ENCODE measurements at regions not wholly inside any gene's neighbourhood (a gene's known extent, or its start where the extent isn't known, plus 50 kb on each side); places are given as distances from the start of the nearest gene placed in this dataset.

GRCh38 chr12:25734529-25735180 is 181.6 kb upstream of the LMNTD1 start:
- Histone ChIP-seq H3K9me3 (ENCODE audit: control insufficient read depth, insufficient read depth, low read depth, low read length) (no peaks in the 10 kb centered on the region), H3K36me3 (ENCODE audit: control insufficient read depth, insufficient read depth, low read length) (no peaks in the 10 kb centered on the region), H4K20me1 (ENCODE audit: control insufficient read depth, extremely low read depth, insufficient read depth, low read length) (no peaks in the 10 kb centered on the region), H3K4me1 (ENCODE audit: control insufficient read depth, extremely low read depth, insufficient read depth, low read length) (no peaks in the 10 kb centered on the region), H2AFZ (ENCODE audit: low read length) (no peak overlapping the region), H3K27me3 (ENCODE audit: control insufficient read depth, insufficient read depth, low read length) (no peaks in the 10 kb centered on the region), H3K9ac (ENCODE audit: insufficient read depth, low read length) (no peak overlapping the region), H3K27ac (ENCODE audit: insufficient read depth, low read length) (no peak overlapping the region), H3K4me2 (ENCODE audit: extremely low read depth, insufficient read depth, low read length) (no peak overlapping the region), H3K4me3 (replicated peaks in 1 of 4; ENCODE audit: control extremely low read depth in 1 of 4, insufficient read depth in 1 of 4, low read depth in 3 of 4, low read length in 4 of 4) (no peak overlapping the region), H3K79me2 (ENCODE audit: control insufficient read depth, insufficient read depth, low read length) (no peaks in the 10 kb centered on the region)
- DNase-seq (ENCODE audit: low read depth in 2 of 2), result no peak
- TF ChIP-seq CTCF (conservative IDR thresholded peaks at IDR 0.05 in 1 of 2, IDR thresholded peaks at IDR 0.05 in 1 of 2; ENCODE audit: low read depth in 1 of 2, low read length in 2 of 2), result no peak
- TF ChIP-seq EZH2 (IDR thresholded peaks at IDR 0.05; ENCODE audit: low read length, missing control alignments), result no peak

- H3K36me3 ChIP-seq (ENCODE audit: control insufficient read depth, insufficient read depth, low read length), result no peaks in the 10 kb centered on the region
- H3K4me3 ChIP-seq (replicated peaks in 1 of 4; ENCODE audit: control extremely low read depth in 1 of 4, insufficient read depth in 1 of 4, low read depth in 3 of 4, low read length in 4 of 4), result no peak overlapping the region
- no peaks in the 10 kb centered on the region for H3K9me3 ChIP-seq (ENCODE audit: control insufficient read depth, insufficient read depth, low read depth, low read length)
- no peaks in the 10 kb centered on the region for H3K79me2 ChIP-seq (ENCODE audit: control insufficient read depth, insufficient read depth, low read length)
- H3K27me3 ChIP-seq (ENCODE audit: control insufficient read depth, insufficient read depth, low read length), result no peaks in the 10 kb centered on the region
- H3K27ac ChIP-seq (ENCODE audit: insufficient read depth, low read length), result no peak overlapping the region
- no peak for DNase-seq (ENCODE audit: low read depth in 2 of 2)
- no peak overlapping the region for H2AFZ ChIP-seq (ENCODE audit: low read length)
- no peak overlapping the region for H3K4me2 ChIP-seq (ENCODE audit: extremely low read depth, insufficient read depth, low read length)
- H4K20me1 ChIP-seq (ENCODE audit: control insufficient read depth, extremely low read depth, insufficient read depth, low read length), result no peaks in the 10 kb centered on the region
- H3K9ac ChIP-seq (ENCODE audit: insufficient read depth, low read length), result no peak overlapping the region
- H3K4me1 ChIP-seq (ENCODE audit: control insufficient read depth, extremely low read depth, insufficient read depth, low read length), result no peaks in the 10 kb centered on the region
- TF ChIP-seq EZH2 (IDR thresholded peaks at IDR 0.05; ENCODE audit: low read length, missing control alignments) (no peak), CTCF (conservative IDR thresholded peaks at IDR 0.05 in 1 of 2, IDR thresholded peaks at IDR 0.05 in 1 of 2; ENCODE audit: low read depth in 1 of 2, low read length in 2 of 2) (no peak)
Measured at GRCh38 chr12:25740617-25741016, 187.5 kb upstream of the LMNTD1 start.

- Histone ChIP-seq H3K4me2 (ENCODE audit: extremely low read depth, insufficient read depth, low read length) (no peak overlapping the region), H4K20me1 (ENCODE audit: control insufficient read depth, extremely low read depth, insufficient read depth, low read length) (no peaks in the 10 kb centered on the region)
Measured at GRCh38 chr12:25741917-25742316, 188.8 kb upstream of the LMNTD1 start.

More at GRCh38 chr12:25741917-25742316, 188.8 kb upstream of the LMNTD1 start:
- no peaks in the 10 kb centered on the region for H3K36me3 ChIP-seq (ENCODE audit: control insufficient read depth, insufficient read depth, low read length)
- no peak overlapping the region for H2AFZ ChIP-seq (ENCODE audit: low read length)
- no peak overlapping the region for H3K9ac ChIP-seq (ENCODE audit: insufficient read depth, low read length)
- no peak for DNase-seq (ENCODE audit: low read depth in 2 of 2)
- no peak overlapping the region for H3K4me3 ChIP-seq (replicated peaks in 1 of 4; ENCODE audit: control extremely low read depth in 1 of 4, insufficient read depth in 1 of 4, low read depth in 3 of 4, low read length in 4 of 4)
- no peak overlapping the region for H3K27ac ChIP-seq (ENCODE audit: insufficient read depth, low read length)
- no peaks in the 10 kb centered on the region for H3K4me1 ChIP-seq (ENCODE audit: control insufficient read depth, extremely low read depth, insufficient read depth, low read length)
- no peaks in the 10 kb centered on the region for H3K79me2 ChIP-seq (ENCODE audit: control insufficient read depth, insufficient read depth, low read length)
- TF ChIP-seq EZH2 (IDR thresholded peaks at IDR 0.05; ENCODE audit: low read length, missing control alignments) (no peak), CTCF (conservative IDR thresholded peaks at IDR 0.05 in 1 of 2, IDR thresholded peaks at IDR 0.05 in 1 of 2; ENCODE audit: low read depth in 1 of 2, low read length in 2 of 2) (no peak)
- no peaks in the 10 kb centered on the region for H3K27me3 ChIP-seq (ENCODE audit: control insufficient read depth, insufficient read depth, low read length)
- H3K9me3 ChIP-seq (ENCODE audit: control insufficient read depth, insufficient read depth, low read depth, low read length), result no peaks in the 10 kb centered on the region

Measured in fibroblast of lung (primary cell).